Omental fat pad (tissue), 3 donors: ENCODE measurements at regions not wholly inside any gene's neighbourhood (a gene's known extent, or its start where the extent isn't known, plus 50 kb on each side); places are given as distances from the start of the nearest gene placed in this dataset.

ENCODE experiments used
- ATAC-seq: fragments of 150-250 bp; one replicate; pipeline ENCODE4 v1.9.1; 2016; ENCODE audit warnings: mild to moderate bottlenecking, moderate library complexity; ENCODE audit not compliant: low FRiP score
- DNase-seq: peaks from one replicate; pipeline ENCODE4 v3.0.0-alpha.2; 2019; ENCODE audit warnings: low spot score
- TF ChIP-seq, protein P1 (sequence below), 3 donors: fragments of 450-650 bp; IDR thresholded peaks; one replicate each; pipeline ENCODE4 v1.5.1; 2016 to 2017; ENCODE audit warnings: antibody characterized with exemption in 3 of 3, mild to moderate bottlenecking in 3 of 3, moderate library complexity in 2 of 3

- no peak for ATAC-seq
- TF ChIP-seq, protein P1, sequence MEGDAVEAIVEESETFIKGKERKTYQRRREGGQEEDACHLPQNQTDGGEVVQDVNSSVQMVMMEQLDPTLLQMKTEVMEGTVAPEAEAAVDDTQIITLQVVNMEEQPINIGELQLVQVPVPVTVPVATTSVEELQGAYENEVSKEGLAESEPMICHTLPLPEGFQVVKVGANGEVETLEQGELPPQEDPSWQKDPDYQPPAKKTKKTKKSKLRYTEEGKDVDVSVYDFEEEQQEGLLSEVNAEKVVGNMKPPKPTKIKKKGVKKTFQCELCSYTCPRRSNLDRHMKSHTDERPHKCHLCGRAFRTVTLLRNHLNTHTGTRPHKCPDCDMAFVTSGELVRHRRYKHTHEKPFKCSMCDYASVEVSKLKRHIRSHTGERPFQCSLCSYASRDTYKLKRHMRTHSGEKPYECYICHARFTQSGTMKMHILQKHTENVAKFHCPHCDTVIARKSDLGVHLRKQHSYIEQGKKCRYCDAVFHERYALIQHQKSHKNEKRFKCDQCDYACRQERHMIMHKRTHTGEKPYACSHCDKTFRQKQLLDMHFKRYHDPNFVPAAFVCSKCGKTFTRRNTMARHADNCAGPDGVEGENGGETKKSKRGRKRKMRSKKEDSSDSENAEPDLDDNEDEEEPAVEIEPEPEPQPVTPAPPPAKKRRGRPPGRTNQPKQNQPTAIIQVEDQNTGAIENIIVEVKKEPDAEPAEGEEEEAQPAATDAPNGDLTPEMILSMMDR (IDR thresholded peaks at IDR 0.05) = no peak
Observed at GRCh38 chr1:195394567-195394966, 1213.7 kb downstream of the KCNT2 start.

DNA sequence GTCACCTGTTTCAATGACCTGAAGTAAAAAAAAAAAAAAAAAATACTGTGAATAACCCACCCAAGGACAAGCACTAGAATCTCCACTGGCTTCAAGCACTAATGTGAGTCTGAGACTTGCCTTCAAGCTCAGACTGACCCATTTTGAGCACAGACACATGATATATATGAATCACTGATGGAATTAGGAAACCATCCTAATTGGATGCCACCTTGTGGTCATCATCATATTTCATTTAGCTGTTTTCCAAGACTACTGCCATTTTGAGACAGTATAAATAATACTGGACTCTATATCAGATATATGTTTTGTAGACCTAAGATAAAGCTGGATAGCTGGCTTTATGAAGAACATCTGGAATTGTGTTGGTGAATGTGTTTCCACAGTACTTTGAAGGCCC lies 1232.0 kb downstream of the KCNT2 start:
- DNase-seq (no peak), ATAC-seq (no peak)
- TF ChIP-seq, protein P1 (IDR thresholded peaks at IDR 0.05) = no peak

More at GRCh38 chr1:195394567-195394966, 1213.7 kb downstream of the KCNT2 start:
- DNase-seq = no peak

GRCh38 chr1:195373856-195374255 lies 1234.4 kb downstream of the KCNT2 start:
- ATAC-seq = no peak
- no peak for DNase-seq
- TF ChIP-seq, protein P1 (IDR thresholded peaks at IDR 0.05) = no peak

DNA sequence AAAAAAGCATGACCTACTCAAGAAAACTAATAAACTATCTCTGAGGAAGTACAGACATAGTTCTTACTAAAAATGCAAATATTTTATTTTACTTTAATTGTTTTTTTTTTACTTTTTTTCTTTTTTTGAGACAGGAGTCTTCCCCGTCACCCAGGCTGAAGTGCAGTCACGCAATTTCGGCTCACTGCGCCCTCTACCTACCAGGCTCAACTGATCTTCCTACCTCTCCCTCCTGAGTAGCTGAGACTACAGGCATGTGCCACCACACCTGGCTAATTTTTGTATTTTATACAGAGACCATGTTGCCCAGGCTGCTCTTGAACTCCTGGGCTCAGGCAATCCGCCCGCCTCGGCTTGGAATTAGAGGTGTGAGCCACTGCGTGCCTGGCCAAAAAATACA lies 1263.1 kb downstream of the KCNT2 start:
- TF ChIP-seq, protein P1 (IDR thresholded peaks at IDR 0.05) = no peak
- DNase-seq (no peak), ATAC-seq (no peak)

- no peak for ATAC-seq
- TF ChIP-seq, protein P1 (IDR thresholded peaks at IDR 0.05) = no peak
- DNase-seq = no peak
Observed at GRCh38 chr1:195337646-195338045, 1270.6 kb downstream of the KCNT2 start.

DNA sequence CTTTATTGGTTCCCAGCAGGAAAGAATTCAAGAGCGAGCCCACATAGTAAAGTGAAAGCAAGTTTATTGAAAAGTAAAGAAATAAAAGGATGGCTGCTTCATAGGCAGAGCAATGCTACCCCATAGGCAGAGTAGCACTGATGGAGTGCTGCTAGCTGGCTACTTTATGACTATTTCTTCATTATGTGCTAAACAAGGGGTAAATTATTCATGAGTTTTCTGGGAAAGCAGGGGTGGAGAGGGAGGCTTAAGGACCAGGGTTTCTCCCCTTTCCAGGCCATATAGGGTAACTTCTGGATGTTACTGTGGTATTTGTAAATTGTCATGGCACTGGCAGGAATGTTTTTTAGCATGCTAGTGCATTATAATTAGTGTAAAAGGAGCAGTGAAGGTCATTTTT lies 1271.4 kb downstream of the KCNT2 start:
- no peak for ATAC-seq
- TF ChIP-seq, protein P1 (IDR thresholded peaks at IDR 0.05) = no peak
- DNase-seq = no peak

DNA sequence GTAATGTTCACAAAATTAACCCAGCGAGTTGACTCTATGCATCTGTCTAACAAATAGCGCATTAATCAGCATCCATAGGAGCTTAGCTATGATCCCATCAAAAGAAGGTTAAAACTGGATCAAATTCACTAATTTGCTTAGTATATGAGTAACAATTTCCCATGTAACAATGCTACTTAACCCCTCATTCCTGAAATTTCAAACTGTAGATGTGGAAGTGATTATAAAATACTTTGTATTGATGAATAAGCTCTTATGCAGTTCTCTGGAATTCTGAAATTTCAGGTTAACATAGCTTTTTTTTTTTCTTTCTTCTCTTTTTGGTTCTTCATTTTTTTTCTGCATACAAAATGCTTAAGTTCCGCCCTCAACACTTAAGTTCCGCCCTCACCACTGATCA lies 1272.7 kb downstream of the KCNT2 start:
- no peak for ATAC-seq
- DNase-seq = no peak
- TF ChIP-seq, protein P1 (IDR thresholded peaks at IDR 0.05) = no peak
